ENCODE measurements at regions not wholly inside any gene's neighbourhood (a gene's known extent, or its start where the extent isn't known, plus 50 kb on each side); places are given as distances from the start of the nearest gene placed in this dataset.

DNA sequence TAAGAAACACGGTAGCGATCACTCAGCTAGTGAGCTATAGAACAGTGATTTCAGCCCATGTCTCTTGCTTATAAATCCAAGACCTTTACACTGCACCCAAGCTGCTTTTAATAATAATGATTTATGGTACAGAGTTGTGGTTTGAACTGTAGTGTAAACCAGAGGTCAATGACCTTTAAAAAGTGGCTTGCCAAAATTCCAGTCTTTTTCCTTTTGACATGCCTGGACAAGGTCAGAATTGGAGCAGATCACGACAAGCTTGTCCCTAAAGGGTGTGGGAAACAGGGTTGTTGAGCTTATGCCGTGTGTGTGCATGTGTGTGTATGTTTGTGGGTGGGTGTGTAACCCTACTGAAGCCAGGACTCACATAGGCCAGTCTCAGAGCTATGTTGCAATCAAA lies 225.3 kb upstream of the CLINT1 start:
- TF ChIP-seq POLR2AphosphoS5 (IDR thresholded peaks at IDR 0.05; ENCODE audit: borderline replicate concordance, low read depth, low read length) (no peak), EZH2 (IDR thresholded peaks at IDR 0.05) (no peak)

All from SK-N-MC (cell line).